Neuronal stem cell (in vitro differentiated cells): ENCODE measurements at regions not wholly inside any gene's neighbourhood (a gene's known extent, or its start where the extent isn't known, plus 50 kb on each side); places are given as distances from the start of the nearest gene placed in this dataset.

Experiments
- DNase-seq: peaks from one replicate; pipeline ENCODE4 v3.0.0-alpha.2; 2013; ENCODE audit warnings: low spot score
- H2AFZ ChIP-seq: one replicate; pipeline ENCODE4 v1.6.1; 2013; ENCODE audit warnings: mild to moderate bottlenecking, low read length, inconsistent platforms
- H2AK5ac ChIP-seq: 2 replicates; pipeline ENCODE4 v1.6.1; 2013; ENCODE audit warnings: low read depth, mild to moderate bottlenecking, inconsistent platforms, low read length, moderate library complexity, mixed read lengths
- H2BK120ac ChIP-seq: 2 replicates; pipeline ENCODE4 v1.6.1; 2013; ENCODE audit warnings: low read depth, mild to moderate bottlenecking, inconsistent platforms, low read length, moderate library complexity, mixed read lengths
- H2BK12ac ChIP-seq: one replicate; pipeline ENCODE4 v1.6.1; 2013; ENCODE audit warnings: low read length, inconsistent platforms
- H2BK15ac ChIP-seq: 2 replicates; pipeline ENCODE4 v1.6.1; 2013; ENCODE audit warnings: mild to moderate bottlenecking, low read length, inconsistent platforms, mixed read lengths
- H2BK5ac ChIP-seq: one replicate; pipeline ENCODE4 v1.6.1; 2013; ENCODE audit warnings: inconsistent platforms, mild to moderate bottlenecking, low read length, moderate library complexity
- H3K14ac ChIP-seq: one replicate; pipeline ENCODE4 v1.6.1; 2013; ENCODE audit warnings: low read length, inconsistent platforms
- H3K18ac ChIP-seq: 2 replicates; pipeline ENCODE4 v1.6.1; 2013; ENCODE audit warnings: low read length, inconsistent platforms
- H3K23ac ChIP-seq: 2 replicates; pipeline ENCODE4 v1.6.1; 2013; ENCODE audit warnings: low read depth, mild to moderate bottlenecking, mixed read lengths, low read length, inconsistent platforms; ENCODE audit not compliant: poor library complexity
- H3K27ac ChIP-seq: replicated peaks from 3 replicates; pipeline ENCODE4 v1.5.1; 2013; ENCODE audit warnings: low read length, inconsistent platforms
- H3K27me3 ChIP-seq, 3 experiments: 2 replicates each; pipeline ENCODE4 v1.6.1; 2013; ENCODE audit warnings: low read length in 3 of 3, mild to moderate bottlenecking in 2 of 3, inconsistent platforms in 1 of 3, low read depth in 1 of 3, mixed read lengths in 1 of 3, moderate library complexity in 1 of 3; ENCODE audit not compliant: control insufficient read depth in 3 of 3, insufficient read depth in 3 of 3
- H3K36me3 ChIP-seq, 2 donors: replicated peaks in 1 of 2; 2 replicates each; pipeline ENCODE4 v1.6.1; 2013; ENCODE audit warnings: low read length in 2 of 2; ENCODE audit not compliant: control insufficient read depth in 2 of 2, insufficient read depth in 2 of 2
- H3K4ac ChIP-seq: 2 replicates; pipeline ENCODE4 v1.6.1; 2013; ENCODE audit warnings: inconsistent platforms, mild to moderate bottlenecking, low read length, moderate library complexity
- H3K4me1 ChIP-seq, 2 donors: 1 replicate in 1 of 2; 2 replicates in 1 of 2; pipeline ENCODE4 v1.6.1; 2013; ENCODE audit warnings: low read length in 2 of 2, low read depth in 1 of 2; ENCODE audit not compliant: control insufficient read depth in 2 of 2, insufficient read depth in 1 of 2
- H3K4me2 ChIP-seq: one replicate; pipeline ENCODE4 v1.6.1; 2013; ENCODE audit warnings: mild to moderate bottlenecking, low read length, inconsistent platforms; ENCODE audit not compliant: insufficient read depth, poor library complexity, severe bottlenecking
- H3K4me3 ChIP-seq, 2 donors: 2 replicates each; pipeline ENCODE4 v1.5.1; 2013; ENCODE audit warnings: low read length in 2 of 2, mild to moderate bottlenecking in 2 of 2, inconsistent platforms in 1 of 2, moderate library complexity in 1 of 2
- H3K79me1 ChIP-seq: one replicate; pipeline ENCODE4 v1.6.1; 2013; ENCODE audit warnings: low read depth, mild to moderate bottlenecking, inconsistent platforms, low read length, moderate library complexity
- H3K9ac ChIP-seq: one replicate; pipeline ENCODE4 v1.6.1; 2013; ENCODE audit warnings: mild to moderate bottlenecking, low read depth, low read length, inconsistent platforms; ENCODE audit not compliant: poor library complexity
- H3K9me3 ChIP-seq, 2 donors: replicated peaks in 1 of 2; 2 replicates each; pipeline versions ENCODE3 to v1.6.1; 2013; ENCODE audit warnings: low read length in 2 of 2, mild to moderate bottlenecking in 2 of 2, inconsistent platforms in 1 of 2, low read depth in 1 of 2, mixed read lengths in 1 of 2, moderate library complexity in 1 of 2; ENCODE audit not compliant: control insufficient read depth in 2 of 2, insufficient read depth in 1 of 2
- H4K8ac ChIP-seq: one replicate; pipeline ENCODE4 v1.6.1; 2013; ENCODE audit warnings: low read depth, mild to moderate bottlenecking, inconsistent platforms, low read length, moderate library complexity
- H4K91ac ChIP-seq: one replicate; pipeline ENCODE4 v1.6.1; 2013; ENCODE audit warnings: low read length, low read depth, mild to moderate bottlenecking, inconsistent platforms; ENCODE audit not compliant: poor library complexity
- WGBS, 2 donors: extraction: QIAGEN DNeasy Blood & Tissue Kit; methylation state at CpG; one replicate each; pipeline ENCODE4 v1.1.7; 2013; ENCODE audit warnings: missing lambda C conversion rate in 2 of 2, mixed read lengths in 1 of 2; ENCODE audit not compliant: insufficient read length in 2 of 2, insufficient replicate concordance in 1 of 2; ENCODE audit errors: extremely low coverage in 2 of 2; 5-methylcytosine and 5-hydroxymethylcytosine counted together

GRCh38 chr20:53738945-53739798 lies 145.5 kb upstream of the ZNF217 start:
- no peak for DNase-seq
- H2AK5ac ChIP-seq, result no peak overlapping the region
- no peak overlapping the region for H3K14ac ChIP-seq
- no peak overlapping the region for H2BK12ac ChIP-seq
- no peaks in the 10 kb centered on the region for H3K79me1 ChIP-seq
- no peak overlapping the region for H2BK5ac ChIP-seq
- H2BK120ac ChIP-seq, result no peak overlapping the region
- H3K23ac ChIP-seq, result no peak overlapping the region
- H3K9ac ChIP-seq, result no peak overlapping the region
- no peak overlapping the region for H2BK15ac ChIP-seq
- no peak overlapping the region for H4K8ac ChIP-seq
- H3K9me3 ChIP-seq, result no peaks in the 10 kb centered on the region
- peak overlapping the region; percentile 78 for H2AFZ ChIP-seq
- peaks cover 27 to 52% of the 10 kb centered on the region in 2 donors for H3K4me1 ChIP-seq
- H3K4me2 ChIP-seq, result no peak overlapping the region
- no peak overlapping the region for H3K18ac ChIP-seq
- H4K91ac ChIP-seq, result no peak overlapping the region
- peak overlapping the region; percentile 87 for H3K27ac ChIP-seq
- H3K36me3 ChIP-seq, result no peaks in the 10 kb centered on the region
- H3K4ac ChIP-seq, result no peak overlapping the region
- no peaks in the 10 kb centered on the region for H3K27me3 ChIP-seq
- peak overlapping the region in 1 of 2 donors; percentile 45 for H3K4me3 ChIP-seq
- WGBS, 2 donors, result no CpG with 5 or more reads among the region's 11 CpGs

- Histone ChIP-seq H2AFZ (peak overlapping the region; percentile 78), H2BK5ac (no peak overlapping the region), H3K4me1 (peaks cover 29 to 52% of the 10 kb centered on the region in 2 donors), H3K79me1 (no peaks in the 10 kb centered on the region), H3K4me3 (peak overlapping the region in 1 of 2 donors; percentile 45), H3K14ac (no peak overlapping the region), H3K9ac (no peak overlapping the region), H3K23ac (no peak overlapping the region), H3K27me3 (no peaks in the 10 kb centered on the region), H3K9me3 (no peaks in the 10 kb centered on the region), H3K18ac (no peak overlapping the region), H4K8ac (no peak overlapping the region), H2BK15ac (no peak overlapping the region), H3K36me3 (no peaks in the 10 kb centered on the region), H2BK120ac (no peak overlapping the region), H2BK12ac (no peak overlapping the region), H4K91ac (no peak overlapping the region), H3K4me2 (no peak overlapping the region), H3K27ac (peak overlapping the region; percentile 87), H2AK5ac (no peak overlapping the region), H3K4ac (no peak overlapping the region)
- no CpG with 5 or more reads among the region's 26 CpGs for WGBS, 2 donors
- no peak for DNase-seq
These were observed 144.7 kb upstream of the ZNF217 start for GRCh38 chr20:53738039-53738944.

DNA sequence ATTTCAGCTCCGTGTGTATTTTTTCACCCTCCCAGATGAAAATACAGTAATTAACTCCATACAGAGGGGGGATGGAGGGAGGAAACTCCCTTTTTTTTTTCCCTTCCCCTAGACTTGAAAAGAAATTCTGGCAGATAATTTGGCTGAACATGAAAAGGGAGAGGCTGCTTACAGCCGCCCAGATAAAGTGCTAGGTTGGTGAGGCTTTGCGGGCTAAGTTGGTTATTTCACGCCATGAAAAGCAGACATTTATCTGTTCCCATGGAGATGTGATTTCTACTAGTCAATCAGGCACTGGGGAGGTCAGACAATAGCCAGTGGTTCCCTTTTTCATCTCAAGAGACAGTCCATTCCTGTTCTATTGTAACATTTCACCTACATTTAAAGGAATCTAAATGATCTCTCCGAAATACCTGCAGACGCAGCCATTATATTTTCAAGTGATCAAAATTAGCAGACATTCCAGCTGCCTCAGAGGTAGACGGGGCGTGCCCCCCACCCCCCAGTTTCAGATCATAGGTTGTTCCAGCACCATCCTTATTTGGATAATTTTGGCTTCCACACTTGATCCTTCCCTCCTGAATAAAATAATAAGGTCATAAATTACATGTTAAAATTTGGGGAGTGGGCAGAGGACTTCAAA lies 143.9 kb upstream of the ZNF217 start:
- no CpG with 5 or more reads among the region's 8 CpGs for WGBS, 2 donors
- no peak overlapping the region for H3K14ac ChIP-seq

More for the DNA sequence above, 143.9 kb upstream of the ZNF217 start:
- H3K27me3 ChIP-seq, result no peaks in the 10 kb centered on the region
- no peaks in the 10 kb centered on the region for H3K79me1 ChIP-seq
- H4K91ac ChIP-seq, result no peak overlapping the region
- H4K8ac ChIP-seq, result no peak overlapping the region
- H2AFZ ChIP-seq, result peak overlapping the region; percentile 78
- no peak for DNase-seq
- no peak overlapping the region for H3K23ac ChIP-seq
- H3K4ac ChIP-seq, result no peak overlapping the region
- H3K4me3 ChIP-seq, result peak overlapping the region in 1 of 2 donors; percentile 45
- H3K18ac ChIP-seq, result no peak overlapping the region
- no peak overlapping the region for H2AK5ac ChIP-seq
- no peak overlapping the region for H2BK5ac ChIP-seq
- H2BK120ac ChIP-seq, result no peak overlapping the region
- no peak overlapping the region for H3K9ac ChIP-seq
- peak overlapping the region; percentile 46 for H3K4me2 ChIP-seq
- H3K36me3 ChIP-seq, result no peaks in the 10 kb centered on the region
- peaks cover 29 to 52% of the 10 kb centered on the region in 2 donors for H3K4me1 ChIP-seq
- no peak overlapping the region for H2BK12ac ChIP-seq
- H2BK15ac ChIP-seq, result no peak overlapping the region
- peak overlapping the region; percentile 87 for H3K27ac ChIP-seq
- no peaks in the 10 kb centered on the region for H3K9me3 ChIP-seq
